ENCODE measurements at regions not wholly inside any gene's neighbourhood (a gene's known extent, or its start where the extent isn't known, plus 50 kb on each side); places are given as distances from the start of the nearest gene placed in this dataset.

GRCh38 chr21:39018730-39019129 is 164.5 kb downstream of the PSMG1 start:
- TF ChIP-seq POLR2A (IDR thresholded peaks at IDR 0.05; ENCODE audit: low read depth, low read length): no peak
- TF ChIP-seq POLR2AphosphoS5 (IDR thresholded peaks at IDR 0.05; ENCODE audit: insufficient read depth, low read depth, low read length): no peak

Data from endothelial cell of umbilical vein (primary cell).